ENCODE measurements at regions not wholly inside any gene's neighbourhood (a gene's known extent, or its start where the extent isn't known, plus 50 kb on each side); places are given as distances from the start of the nearest gene placed in this dataset.

GRCh38 chr4:31204874-31205273, 484.7 kb downstream of the PCDH7 start:
- DNase-seq (no peak), FAIRE-seq (no peak)
- Histone ChIP-seq H3K27me3 (ENCODE audit: control insufficient read depth, insufficient read depth, low read length) (no peaks in the 10 kb centered on the region), H3K36me3 (ENCODE audit: control insufficient read depth in 2 of 3, insufficient read depth in 3 of 3, low read length in 3 of 3) (no peaks in the 10 kb centered on the region), H3K9me3 (ENCODE audit: control insufficient read depth in 2 of 3, insufficient read depth in 1 of 3, low read length in 3 of 3) (peaks cover 0 to under 1% (median 0%) of the 10 kb centered on the region in 3 donors), H3K9ac (ENCODE audit: low read length in 3 of 3) (no peak overlapping the region), H3K4me1 (ENCODE audit: control insufficient read depth in 2 of 3, insufficient read depth in 2 of 3, low read depth in 1 of 3, low read length in 3 of 3) (no peaks in the 10 kb centered on the region), H3K27ac (ENCODE audit: low read depth in 2 of 2, low read length in 2 of 2) (no peak overlapping the region), H3K4me3 (ENCODE audit: low read length in 3 of 3) (no peak overlapping the region)
- TF ChIP-seq, protein P1, sequence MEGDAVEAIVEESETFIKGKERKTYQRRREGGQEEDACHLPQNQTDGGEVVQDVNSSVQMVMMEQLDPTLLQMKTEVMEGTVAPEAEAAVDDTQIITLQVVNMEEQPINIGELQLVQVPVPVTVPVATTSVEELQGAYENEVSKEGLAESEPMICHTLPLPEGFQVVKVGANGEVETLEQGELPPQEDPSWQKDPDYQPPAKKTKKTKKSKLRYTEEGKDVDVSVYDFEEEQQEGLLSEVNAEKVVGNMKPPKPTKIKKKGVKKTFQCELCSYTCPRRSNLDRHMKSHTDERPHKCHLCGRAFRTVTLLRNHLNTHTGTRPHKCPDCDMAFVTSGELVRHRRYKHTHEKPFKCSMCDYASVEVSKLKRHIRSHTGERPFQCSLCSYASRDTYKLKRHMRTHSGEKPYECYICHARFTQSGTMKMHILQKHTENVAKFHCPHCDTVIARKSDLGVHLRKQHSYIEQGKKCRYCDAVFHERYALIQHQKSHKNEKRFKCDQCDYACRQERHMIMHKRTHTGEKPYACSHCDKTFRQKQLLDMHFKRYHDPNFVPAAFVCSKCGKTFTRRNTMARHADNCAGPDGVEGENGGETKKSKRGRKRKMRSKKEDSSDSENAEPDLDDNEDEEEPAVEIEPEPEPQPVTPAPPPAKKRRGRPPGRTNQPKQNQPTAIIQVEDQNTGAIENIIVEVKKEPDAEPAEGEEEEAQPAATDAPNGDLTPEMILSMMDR (IDR thresholded peaks at IDR 0.05; ENCODE audit: borderline replicate concordance, extremely low read depth, insufficient read depth), result no peak
- intact Hi-C loops (cut with DNase I), result no loop called here

- TF ChIP-seq, protein P1 (IDR thresholded peaks at IDR 0.05; ENCODE audit: borderline replicate concordance, extremely low read depth, insufficient read depth), result no peak
- H3K27ac ChIP-seq (ENCODE audit: low read depth in 2 of 2, low read length in 2 of 2), result no peak overlapping the region
- no peaks in the 10 kb centered on the region for H3K9me3 ChIP-seq (ENCODE audit: control insufficient read depth in 2 of 3, insufficient read depth in 1 of 3, low read length in 3 of 3)
- no peak overlapping the region for H3K4me3 ChIP-seq (ENCODE audit: low read length in 3 of 3)
- H3K4me1 ChIP-seq (ENCODE audit: control insufficient read depth in 2 of 3, insufficient read depth in 2 of 3, low read depth in 1 of 3, low read length in 3 of 3), result no peaks in the 10 kb centered on the region
- no peak overlapping the region for H3K9ac ChIP-seq (ENCODE audit: low read length in 3 of 3)
- no peak for FAIRE-seq
- no peaks in the 10 kb centered on the region for H3K36me3 ChIP-seq (ENCODE audit: control insufficient read depth in 2 of 3, insufficient read depth in 3 of 3, low read length in 3 of 3)
- intact Hi-C loops (cut with DNase I), result no loop called here
- DNase-seq, result no peak
- H3K27me3 ChIP-seq (ENCODE audit: control insufficient read depth, insufficient read depth, low read length), result no peaks in the 10 kb centered on the region
Observed at GRCh38 chr4:31220921-31221320, 500.8 kb downstream of the PCDH7 start.

DNA sequence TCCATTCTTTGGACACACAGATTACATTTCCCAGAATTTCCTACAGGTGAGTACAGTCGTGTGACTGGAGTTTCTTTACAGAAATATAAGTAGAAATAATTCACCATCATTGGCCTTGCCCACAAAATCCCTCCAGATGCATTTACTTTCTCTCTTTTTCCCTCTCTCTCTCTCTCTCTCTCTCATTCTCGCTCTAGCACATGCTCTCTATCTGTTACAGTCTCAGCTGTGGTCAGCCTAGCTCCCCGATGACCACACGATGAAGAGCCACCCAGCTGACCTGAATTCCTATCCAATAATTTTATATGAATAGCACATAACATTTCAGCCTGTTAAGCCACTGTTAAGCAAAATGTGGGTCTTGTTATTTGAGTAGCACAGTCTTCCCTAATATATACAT, 507.9 kb downstream of the PCDH7 start:
- Histone ChIP-seq H3K4me3 (ENCODE audit: low read length in 3 of 3) (no peak overlapping the region), H3K27ac (ENCODE audit: low read depth in 2 of 2, low read length in 2 of 2) (no peak overlapping the region), H3K9ac (ENCODE audit: low read length in 3 of 3) (no peak overlapping the region), H3K9me3 (ENCODE audit: control insufficient read depth in 2 of 3, insufficient read depth in 1 of 3, low read length in 3 of 3) (no peaks in the 10 kb centered on the region), H3K27me3 (ENCODE audit: control insufficient read depth, insufficient read depth, low read length) (no peaks in the 10 kb centered on the region), H3K36me3 (ENCODE audit: control insufficient read depth in 2 of 3, insufficient read depth in 3 of 3, low read length in 3 of 3) (no peaks in the 10 kb centered on the region), H3K4me1 (ENCODE audit: control insufficient read depth in 2 of 3, insufficient read depth in 2 of 3, low read depth in 1 of 3, low read length in 3 of 3) (no peaks in the 10 kb centered on the region)
- TF ChIP-seq, protein P1 (IDR thresholded peaks at IDR 0.05; ENCODE audit: borderline replicate concordance, extremely low read depth, insufficient read depth), result no peak
- intact Hi-C loops (cut with DNase I), result no loop called here
- DNase-seq (no peak), FAIRE-seq (no peak)

DNA sequence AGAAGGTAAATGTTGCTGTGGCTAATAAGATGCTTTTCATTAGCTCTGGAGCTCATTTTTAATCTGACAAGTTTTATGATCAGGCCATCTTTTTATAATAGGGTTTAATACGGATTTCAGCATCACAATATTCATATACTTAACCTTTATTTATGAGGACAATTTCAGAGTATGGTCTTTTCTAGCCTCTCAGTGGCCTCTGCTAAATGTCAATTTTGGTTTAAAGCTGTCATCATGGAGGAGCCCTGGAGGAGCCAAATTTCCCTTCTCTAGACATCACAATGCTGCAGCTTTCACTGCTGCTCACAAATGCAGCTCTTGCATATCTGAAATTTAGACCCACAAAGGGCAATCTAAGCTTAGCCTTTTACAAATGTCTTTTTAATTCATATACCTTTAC, 510.4 kb downstream of the PCDH7 start:
- intact Hi-C loops (cut with DNase I), result no loop called here
- H3K27me3 ChIP-seq (ENCODE audit: control insufficient read depth, insufficient read depth, low read length), result no peaks in the 10 kb centered on the region
- TF ChIP-seq, protein P1 (IDR thresholded peaks at IDR 0.05; ENCODE audit: borderline replicate concordance, extremely low read depth, insufficient read depth), result no peak
- H3K27ac ChIP-seq (ENCODE audit: low read depth in 2 of 2, low read length in 2 of 2), result no peak overlapping the region
- no peak overlapping the region for H3K9ac ChIP-seq (ENCODE audit: low read length in 3 of 3)
- FAIRE-seq (no peak), DNase-seq (no peak)
- H3K4me3 ChIP-seq (ENCODE audit: low read length in 3 of 3), result no peak overlapping the region
- H3K36me3 ChIP-seq (ENCODE audit: control insufficient read depth in 2 of 3, insufficient read depth in 3 of 3, low read length in 3 of 3), result no peaks in the 10 kb centered on the region
- no peaks in the 10 kb centered on the region for H3K9me3 ChIP-seq (ENCODE audit: control insufficient read depth in 2 of 3, insufficient read depth in 1 of 3, low read length in 3 of 3)
- H3K4me1 ChIP-seq (ENCODE audit: control insufficient read depth in 2 of 3, insufficient read depth in 2 of 3, low read depth in 1 of 3, low read length in 3 of 3), result no peaks in the 10 kb centered on the region

All from kidney (tissue), 13 donors.